VCaP (cell line): ENCODE measurements at regions not wholly inside any gene's neighbourhood (a gene's known extent, or its start where the extent isn't known, plus 50 kb on each side); places are given as distances from the start of the nearest gene placed in this dataset.
"Not testable (repeated sequence)": the region's sequence is repeated elsewhere in the genome, so short reads cannot be mapped to it uniquely, and the experiment has no call there.

Source experiments
- H3K27ac ChIP-seq: fragments of 450-650 bp; 2 replicates; pipeline ENCODE4 v1.5.1; 2017
- CTCF ChIP-seq: fragments of 450-650 bp; conservative IDR thresholded peaks from 2 replicates; pipeline ENCODE4 v1.5.1; 2017; ENCODE audit warnings: mild to moderate bottlenecking, moderate library complexity

- no peak for TF ChIP-seq CTCF
- no peak overlapping the region for H3K27ac ChIP-seq
Measured at GRCh38 chr21:28687586-28687985, 305.1 kb downstream of the LTN1 start.

GRCh38 chr21:28683982-28684752, 308.5 kb downstream of the LTN1 start:
- H3K27ac ChIP-seq, result no peak overlapping the region
- TF ChIP-seq CTCF, result no peak

- not testable (repeated sequence) for H3K27ac ChIP-seq
Measured at GRCh38 chr21:28682884-28683283, 309.8 kb downstream of the LTN1 start.

- not testable (repeated sequence) for H3K27ac ChIP-seq
Measured at GRCh38 chr21:28677096-28677495, 315.6 kb downstream of the LTN1 start.

- no peak overlapping the region for H3K27ac ChIP-seq
- no peak for TF ChIP-seq CTCF
Measured at GRCh38 chr21:28675331-28676041, 317.2 kb downstream of the LTN1 start.

- no peak for TF ChIP-seq CTCF
- no peak overlapping the region for H3K27ac ChIP-seq
Measured at GRCh38 chr21:28674763-28675162, 317.9 kb downstream of the LTN1 start.

- TF ChIP-seq CTCF, result no peak
- no peak overlapping the region for H3K27ac ChIP-seq
Measured at GRCh38 chr21:28671549-28672195, 321.0 kb downstream of the LTN1 start.

GRCh38 chr21:28669971-28670653, 322.6 kb downstream of the LTN1 start:
- no peak for TF ChIP-seq CTCF

More at GRCh38 chr21:28669971-28670653, 322.6 kb downstream of the LTN1 start:
- no peak overlapping the region for H3K27ac ChIP-seq
